Sigmoid colon (tissue), 4 donors: ENCODE measurements at regions not wholly inside any gene's neighbourhood (a gene's known extent, or its start where the extent isn't known, plus 50 kb on each side); places are given as distances from the start of the nearest gene placed in this dataset.

Source experiments
- EP300 ChIP-seq, 4 donors: sonication (generic); formaldehyde crosslinking; IDR thresholded peaks; one replicate each; pipeline ENCODE4 v1.6.1; 2017; ENCODE audit warnings: antibody characterized with exemption in 4 of 4
- POLR2AphosphoS5 ChIP-seq, 4 donors: sonication (generic); formaldehyde crosslinking; IDR thresholded peaks; one replicate each; pipeline ENCODE4 v1.6.1; 2017; ENCODE audit warnings: antibody characterized with exemption in 4 of 4

- TF ChIP-seq EP300 (IDR thresholded peaks at IDR 0.05) (no peak), POLR2AphosphoS5 (IDR thresholded peaks at IDR 0.05) (no peak)
Observed at GRCh38 chr5:25418978-25419377, 774.2 kb upstream of the CDH10 start.
